NB4 (cell line): ENCODE measurements at regions not wholly inside any gene's neighbourhood (a gene's known extent, or its start where the extent isn't known, plus 50 kb on each side); places are given as distances from the start of the nearest gene placed in this dataset.

Experiments used
- CTCF ChIP-seq: IDR thresholded peaks from one replicate; pipeline ENCODE4 v1.5.1; 2012; ENCODE audit warnings: low read depth, low read length
- MAX ChIP-seq: IDR thresholded peaks from 2 replicates; pipeline ENCODE4 v1.6.1; 2011; ENCODE audit warnings: low read depth, low read length
- MYC ChIP-seq: IDR thresholded peaks from 2 replicates; pipeline ENCODE4 v1.6.1; 2011; ENCODE audit warnings: low read depth, low read length
- POLR2A ChIP-seq: IDR thresholded peaks from 2 replicates; pipeline ENCODE4 v1.6.1; 2011; ENCODE audit warnings: mild to moderate bottlenecking; ENCODE audit not compliant: insufficient read length; ENCODE audit errors: extremely low read depth

GRCh38 chr4:184536881-184537248 lies 62.5 kb upstream of the IRF2 start:
- TF ChIP-seq CTCF (no peak), POLR2A (no peak), MYC (no peak; the same call in 1 of the 2 replicates), MAX (no peak)
